ENCODE measurements at regions not wholly inside any gene's neighbourhood (a gene's known extent, or its start where the extent isn't known, plus 50 kb on each side); places are given as distances from the start of the nearest gene placed in this dataset.

GRCh38 chr4:114773339-114773738 lies 174.7 kb downstream of the UGT8 start:
- TF ChIP-seq CTCF (conservative IDR thresholded peaks at IDR 0.05 in 1 of 2, IDR thresholded peaks at IDR 0.05 in 1 of 2; ENCODE audit: low read depth in 1 of 2, low read length in 2 of 2) (no peak), EZH2 (IDR thresholded peaks at IDR 0.05; ENCODE audit: low read length, missing control alignments) (no peak)

All from fibroblast of lung (primary cell).